Lung (tissue), 11 donors: ENCODE measurements at regions not wholly inside any gene's neighbourhood (a gene's known extent, or its start where the extent isn't known, plus 50 kb on each side); places are given as distances from the start of the nearest gene placed in this dataset.
A peak's percentile ranks its signal among the peaks of the same experiment; 100 is the strongest.

ENCODE experiments used
- ATAC-seq: fragments of 200-7000 bp; cut with Tn5 transposase; one replicate; pipeline ENCODE4 v1.9.1; 2020; ENCODE audit warnings: moderate number of reproducible peaks; ENCODE audit not compliant: insufficient read depth, low FRiP score
- DNase-seq, 3 donors: peaks; one replicate each; pipeline ENCODE4 v3.0.0-alpha.2; 2013 to 2017
- H3K27ac ChIP-seq, 2 donors: one replicate each; pipeline ENCODE4 v1.5.1; 2013; ENCODE audit warnings: mild to moderate bottlenecking in 2 of 2, moderate library complexity in 2 of 2, control low read depth in 1 of 2, inconsistent platforms in 1 of 2, low read depth in 1 of 2, low read length in 1 of 2
- H3K27me3 ChIP-seq, 3 donors: one replicate each; pipeline ENCODE4 v1.5.1; 2013; ENCODE audit warnings: low read length in 2 of 3; ENCODE audit not compliant: control insufficient read depth in 3 of 3, insufficient read depth in 3 of 3
- H3K36me3 ChIP-seq, 4 donors: one replicate each; pipeline ENCODE4 v1.5.1; 2013; ENCODE audit warnings: low read length in 4 of 4, mild to moderate bottlenecking in 1 of 4, moderate library complexity in 1 of 4; ENCODE audit not compliant: control insufficient read depth in 4 of 4, insufficient read depth in 4 of 4
- H3K4me1 ChIP-seq, 5 donors: one replicate each; pipeline ENCODE4 v1.5.1; 2013; ENCODE audit warnings: low read length in 5 of 5, mild to moderate bottlenecking in 2 of 5, moderate library complexity in 1 of 5; ENCODE audit not compliant: control insufficient read depth in 5 of 5, insufficient read depth in 5 of 5
- H3K4me3 ChIP-seq: one replicate; pipeline ENCODE4 v1.5.1; 2013; ENCODE audit warnings: mild to moderate bottlenecking, control low read depth, moderate library complexity
- H3K9ac ChIP-seq, 2 donors: one replicate each; pipeline ENCODE4 v1.5.1; 2013; ENCODE audit warnings: low read length in 2 of 2, control low read depth in 1 of 2; ENCODE audit not compliant: insufficient read depth in 1 of 2
- H3K9me3 ChIP-seq, 4 donors: one replicate each; pipeline ENCODE4 v1.5.1; 2013; ENCODE audit warnings: low read length in 3 of 4, mild to moderate bottlenecking in 1 of 4, moderate library complexity in 1 of 4; ENCODE audit not compliant: control insufficient read depth in 4 of 4, insufficient read depth in 3 of 4
- CTCF ChIP-seq: IDR thresholded peaks from 2 replicates; pipeline ENCODE4 v1.5.1; 2012; ENCODE audit warnings: mild to moderate bottlenecking; ENCODE audit errors: control extremely low read depth, extremely low read depth
- WGBS, 2 donors: extraction: QIAGEN DNeasy Blood & Tissue Kit; methylation state at CpG; one replicate each; pipeline ENCODE4 v1.1.7; 2013; 5-methylcytosine and 5-hydroxymethylcytosine counted together
- donor health status: control.
- donor health status: control.
- donor health status: Bipolar disorder and iron deficiency.
- donor health status: healthy.
- donor health status: DM: yes; HTN: yes; CAD: no.

GRCh38 chr7:101731502-101732084, 85.8 kb upstream of the CUX1 start:
- H3K27ac ChIP-seq: no peak overlapping the region
- WGBS, 2 donors: 85 to 86% methylated on average over 11 of the region's 11 CpGs
- no peak for ATAC-seq

GRCh38 chr7:101733713-101734475, 83.5 kb upstream of the CUX1 start:
- ATAC-seq (peak; percentile 68), DNase-seq (peak; percentile 80 to 90 (median 86))
- 20 to 29% methylated on average over 24 of the region's 24 CpGs for WGBS, 2 donors
- no peaks in the 10 kb centered on the region for H3K27me3 ChIP-seq
- peak overlapping the region; percentile 43 for H3K4me3 ChIP-seq
- peak overlapping the region in 1 of 2 donors; percentile 67 for H3K9ac ChIP-seq
- H3K27ac ChIP-seq: peak overlapping the region in 1 of 2 donors; percentile 80
- no peaks in the 10 kb centered on the region for H3K36me3 ChIP-seq
- H3K4me1 ChIP-seq: peaks cover 0 to 14% (median 0%) of the 10 kb centered on the region in 5 donors
- no peaks in the 10 kb centered on the region for H3K9me3 ChIP-seq
- TF ChIP-seq CTCF: no peak

More at GRCh38 chr7:101731502-101732084, 85.8 kb upstream of the CUX1 start:
- DNase-seq: no peak
- TF ChIP-seq CTCF: no peak
- H3K27me3 ChIP-seq: no peaks in the 10 kb centered on the region
- H3K9me3 ChIP-seq: no peaks in the 10 kb centered on the region
- H3K9ac ChIP-seq: no peak overlapping the region
- H3K4me3 ChIP-seq: no peak overlapping the region
- H3K4me1 ChIP-seq: peaks cover 0 to 14% (median 0%) of the 10 kb centered on the region in 5 donors
- no peaks in the 10 kb centered on the region for H3K36me3 ChIP-seq

GRCh38 chr7:101736084-101736483, 81.3 kb upstream of the CUX1 start:
- H3K9ac ChIP-seq: no peak overlapping the region
- no peaks in the 10 kb centered on the region for H3K27me3 ChIP-seq
- WGBS, 2 donors: 94 to 96% methylated on average over 3 of the region's 3 CpGs
- H3K4me1 ChIP-seq: peaks cover 0 to 11% (median 0%) of the 10 kb centered on the region in 5 donors
- TF ChIP-seq CTCF: no peak
- no peaks in the 10 kb centered on the region for H3K36me3 ChIP-seq
- no peak overlapping the region for H3K4me3 ChIP-seq
- no peak overlapping the region for H3K27ac ChIP-seq
- no peaks in the 10 kb centered on the region for H3K9me3 ChIP-seq
- DNase-seq: no peak
- ATAC-seq: no peak
